ENCODE measurements at regions not wholly inside any gene's neighbourhood (a gene's known extent, or its start where the extent isn't known, plus 50 kb on each side); places are given as distances from the start of the nearest gene placed in this dataset.

GRCh38 chr7:41481353-41481752, 221.5 kb downstream of the INHBA start:
- H3K36me3 Mint-ChIP-seq (ENCODE audit: low read depth) = no peaks in the 10 kb centered on the region
- no peak overlapping the region for H3K4me3 Mint-ChIP-seq
- no peaks in the 10 kb centered on the region for H3K27me3 ChIP-seq (ENCODE audit: control insufficient read depth in 1 of 2, insufficient read depth in 2 of 2, low read length in 2 of 2)
- H3K4me1 ChIP-seq (ENCODE audit: insufficient read depth, low read length) = no peaks in the 10 kb centered on the region
- no peaks in the 10 kb centered on the region for H3K36me3 ChIP-seq (ENCODE audit: insufficient read depth, low read length)
- H3K27ac ChIP-seq (ENCODE audit: low read depth in 1 of 2, low read length in 2 of 2) = no peak overlapping the region
- H3K9me3 ChIP-seq (ENCODE audit: control insufficient read depth in 1 of 2, insufficient read depth in 1 of 2, low read length in 2 of 2) = no peaks in the 10 kb centered on the region
- ATAC-seq (ENCODE audit: poor library complexity) (no peak), DNase-seq (no peak)
- CTCF ChIA-PET = no interaction called here
- intact Hi-C loops (cut with DNase I, micrococcal nuclease) = no loop called here
- H3K4me1 Mint-ChIP-seq (ENCODE audit: low read depth) = no peaks in the 10 kb centered on the region
- no peak for TF ChIP-seq CTCF (IDR thresholded peaks at IDR 0.05)
- no peaks in the 10 kb centered on the region for H3K9me3 Mint-ChIP-seq
- H3K4me3 ChIP-seq (ENCODE audit: low read length) = no peak overlapping the region
- H3K27me3 Mint-ChIP-seq = no peaks in the 10 kb centered on the region
- POLR2A ChIA-PET = no interaction called here
- H3K27ac Mint-ChIP-seq = no peak overlapping the region

- H3K36me3 Mint-ChIP-seq (ENCODE audit: low read depth) = no peaks in the 10 kb centered on the region
- H3K9me3 Mint-ChIP-seq = no peaks in the 10 kb centered on the region
- ChIA-PET CTCF (no interaction called here), POLR2A (no interaction called here)
- H3K4me1 ChIP-seq (ENCODE audit: insufficient read depth, low read length) = no peaks in the 10 kb centered on the region
- no peak for TF ChIP-seq CTCF (IDR thresholded peaks at IDR 0.05)
- no peaks in the 10 kb centered on the region for H3K4me1 Mint-ChIP-seq (ENCODE audit: low read depth)
- no peak overlapping the region for H3K4me3 Mint-ChIP-seq
- no peak overlapping the region for H3K27ac ChIP-seq (ENCODE audit: low read depth in 1 of 2, low read length in 2 of 2)
- no peak overlapping the region for H3K4me3 ChIP-seq (ENCODE audit: low read length)
- no peaks in the 10 kb centered on the region for H3K27me3 ChIP-seq (ENCODE audit: control insufficient read depth in 1 of 2, insufficient read depth in 2 of 2, low read length in 2 of 2)
- intact Hi-C loops (cut with DNase I, micrococcal nuclease) = no loop called here
- ATAC-seq (ENCODE audit: poor library complexity) (no peak), DNase-seq (no peak)
- H3K27ac Mint-ChIP-seq = no peak overlapping the region
- H3K36me3 ChIP-seq (ENCODE audit: insufficient read depth, low read length) = no peaks in the 10 kb centered on the region
- no peaks in the 10 kb centered on the region for H3K27me3 Mint-ChIP-seq
- H3K9me3 ChIP-seq (ENCODE audit: control insufficient read depth in 1 of 2, insufficient read depth in 1 of 2, low read length in 2 of 2) = no peaks in the 10 kb centered on the region
Measured at GRCh38 chr7:41478187-41478586, 224.7 kb downstream of the INHBA start.

- peaks cover 0 to 2% of the 10 kb centered on the region in 2 experiments for H3K9me3 ChIP-seq (ENCODE audit: control insufficient read depth in 1 of 2, insufficient read depth in 1 of 2, low read length in 2 of 2)
- H3K4me3 ChIP-seq (ENCODE audit: low read length) = no peak overlapping the region
- ChIA-PET CTCF (no interaction called here), POLR2A (no interaction called here)
- H3K27me3 ChIP-seq (ENCODE audit: control insufficient read depth in 1 of 2, insufficient read depth in 2 of 2, low read length in 2 of 2) = no peaks in the 10 kb centered on the region
- Mint-ChIP-seq H3K27me3 (no peaks in the 10 kb centered on the region), H3K4me1 (ENCODE audit: low read depth) (no peaks in the 10 kb centered on the region), H3K4me3 (no peak overlapping the region), H3K36me3 (ENCODE audit: low read depth) (no peaks in the 10 kb centered on the region), H3K9me3 (peaks cover 4% of the 10 kb centered on the region), H3K27ac (no peak overlapping the region)
- no peaks in the 10 kb centered on the region for H3K36me3 ChIP-seq (ENCODE audit: insufficient read depth, low read length)
- H3K4me1 ChIP-seq (ENCODE audit: insufficient read depth, low read length) = no peaks in the 10 kb centered on the region
- ATAC-seq (ENCODE audit: poor library complexity) (no peak), DNase-seq (no peak)
- intact Hi-C loops (cut with DNase I, micrococcal nuclease) = no loop called here
- no peak for TF ChIP-seq CTCF (IDR thresholded peaks at IDR 0.05)
- no peak overlapping the region for H3K27ac ChIP-seq (ENCODE audit: low read depth in 1 of 2, low read length in 2 of 2)
Measured at GRCh38 chr7:41476460-41476803, 226.5 kb downstream of the INHBA start.
